K562 (cell line): ENCODE measurements at regions not wholly inside any gene's neighbourhood (a gene's known extent, or its start where the extent isn't known, plus 50 kb on each side); places are given as distances from the start of the nearest gene placed in this dataset.

Experiments
- DPF2 ChIP-seq: fragments of 450-650 bp; IDR thresholded peaks from 2 replicates; pipeline ENCODE4 v1.6.1; 2016
- ETS1 ChIP-seq: conservative IDR thresholded peaks from 2 replicates; pipeline ENCODE4 v1.6.1; 2011; ENCODE audit warnings: low read depth, mild to moderate bottlenecking, low read length; ENCODE audit not compliant: control insufficient read depth
- MAFK ChIP-seq: IDR thresholded peaks from 2 replicates; pipeline ENCODE4 v1.6.1; 2011; ENCODE audit warnings: low read length, improper control_type of control experiment
- MBD2 ChIP-seq: sonication (generic); IDR thresholded peaks from 2 replicates; pipeline ENCODE4 v1.6.1; 2016; ENCODE audit warnings: low read depth, borderline replicate concordance
- PBX2 ChIP-seq, 2 experiments: IDR thresholded peaks in 1 of 2; conservative IDR thresholded peaks in 1 of 2; 2 replicates each; pipeline ENCODE4 v1.6.1; 2016; ENCODE audit warnings: low read depth in 2 of 2, mild to moderate bottlenecking in 1 of 2, missing compliant biosample characterization in 1 of 2, missing genetic modification characterization in 1 of 2, moderate library complexity in 1 of 2
- SMARCE1 ChIP-seq: fragments of 450-650 bp; IDR thresholded peaks from 2 replicates; pipeline ENCODE4 v1.7.1; 2016; ENCODE audit warnings: mild to moderate bottlenecking
- ZKSCAN8 ChIP-seq: fragments of 200-800 bp; sonication (Bioruptor generic); IDR thresholded peaks from 2 replicates; pipeline ENCODE4 v1.6.1; 2016; ENCODE audit warnings: missing genetic modification characterization, missing compliant biosample characterization
- ZNF668 ChIP-seq: fragments of 250-450 bp; sonication (Bioruptor Pico); IDR thresholded peaks from 2 replicates; pipeline ENCODE4 v1.8.0; 2022; ENCODE audit warnings: mild to moderate bottlenecking, inconsistent platforms
- ZNF764 ChIP-seq: fragments of 250-450 bp; sonication (Bioruptor Pico); IDR thresholded peaks from 2 replicates; pipeline ENCODE4 v1.4.0; 2020; ENCODE audit warnings: low read depth, mild to moderate bottlenecking, moderate library complexity

- no peak for TF ChIP-seq ZKSCAN8 (CRISPR knock-in tag)
- no peak for TF ChIP-seq MBD2
- TF ChIP-seq PBX2 (CRISPR knock-in tag; IDR thresholded peaks at IDR 0.05; ENCODE audit: low read depth) = no peak
- no peak for TF ChIP-seq PBX2 (tag; conservative IDR thresholded peaks at IDR 0.05; ENCODE audit: low read depth)
- TF ChIP-seq ZNF764 (CRISPR knock-in tag) = no peak
- no peak for TF ChIP-seq DPF2
- TF ChIP-seq ETS1 = no peak
- TF ChIP-seq SMARCE1 = no peak
- no peak for TF ChIP-seq MAFK
- TF ChIP-seq ZNF668 (CRISPR knock-in tag) = no peak
Observed at GRCh38 chr12:13499008-13499407, 302.5 kb downstream of the EMP1 start (continued).
